HG03139 (cell line): ENCODE measurements at regions not wholly inside any gene's neighbourhood (a gene's known extent, or its start where the extent isn't known, plus 50 kb on each side); places are given as distances from the start of the nearest gene placed in this dataset.
A peak's percentile ranks its signal among the peaks of the same experiment; 100 is the strongest.

ENCODE experiments used
- ATAC-seq: cut with Tn5 transposase; IDR thresholded peaks from one replicate; pipeline ENCODE4 v1.9.1; 2021; ENCODE audit not compliant: unreplicated experiment

- no peak for ATAC-seq
These were observed 51.1 kb upstream of the TMEM33 start for GRCh38 chr4:41883988-41884734.

- peak; percentile 85 for ATAC-seq
These were observed 52.4 kb upstream of the TMEM33 start for GRCh38 chr4:41882625-41883347.

GRCh38 chr4:41881981-41882624 is 53.1 kb upstream of the TMEM33 start:
- ATAC-seq = no peak

GRCh38 chr4:41880840-41881831 is 54.1 kb upstream of the TMEM33 start:
- no peak for ATAC-seq

GRCh38 chr4:41880022-41880837 is 55.0 kb upstream of the TMEM33 start:
- ATAC-seq = no peak

- no peak for ATAC-seq
These were observed 55.7 kb upstream of the TMEM33 start for GRCh38 chr4:41879552-41879951.

- ATAC-seq = no peak
These were observed 56.2 kb upstream of the TMEM33 start for GRCh38 chr4:41878991-41879491.

GRCh38 chr4:41878170-41878969 is 56.9 kb upstream of the TMEM33 start:
- no peak for ATAC-seq

GRCh38 chr4:41877020-41877796 is 58.0 kb upstream of the TMEM33 start:
- ATAC-seq = no peak

GRCh38 chr4:41874873-41875272 is 60.4 kb upstream of the TMEM33 start:
- no peak for ATAC-seq

- ATAC-seq = no peak
These were observed 60.8 kb upstream of the TMEM33 start for GRCh38 chr4:41874398-41874797.

- no peak for ATAC-seq
These were observed 61.6 kb upstream of the TMEM33 start for GRCh38 chr4:41873380-41874295.

GRCh38 chr4:41870035-41870434 is 65.2 kb upstream of the TMEM33 start:
- ATAC-seq = no peak

GRCh38 chr4:41866799-41867677 is 68.2 kb upstream of the TMEM33 start:
- no peak for ATAC-seq

GRCh38 chr4:41865981-41866798 is 69.0 kb upstream of the TMEM33 start:
- no peak for ATAC-seq
